DND-41 (cell line): ENCODE measurements at regions not wholly inside any gene's neighbourhood (a gene's known extent, or its start where the extent isn't known, plus 50 kb on each side); places are given as distances from the start of the nearest gene placed in this dataset.

Experiments used
- ATAC-seq: fragments of 200-7000 bp; cut with Tn5 transposase; 3 replicates; pipeline ENCODE4 v1.9.1; 2021; ENCODE audit warnings: low read depth; ENCODE audit not compliant: insufficient read depth
- DNase-seq: peaks from one replicate; pipeline ENCODE4 v3.0.0-alpha.2; 2020
- H2AFZ ChIP-seq: 2 replicates; pipeline ENCODE4 v1.6.0; 2012; ENCODE audit warnings: low read depth, low read length
- H3K27ac ChIP-seq: 2 replicates; pipeline ENCODE4 v1.5.1; 2012; ENCODE audit warnings: low read length, inconsistent platforms
- H3K27me3 ChIP-seq: fragments of 200-600 bp; sonication (generic); 2 replicates; pipeline ENCODE4 v1.6.0; 2012; ENCODE audit warnings: low read length, mild to moderate bottlenecking, inconsistent platforms; ENCODE audit not compliant: insufficient read depth, poor library complexity
- H3K36me3 ChIP-seq: 2 replicates; pipeline ENCODE4 v1.5.1; 2012; ENCODE audit warnings: low read length, inconsistent platforms; ENCODE audit not compliant: insufficient read depth
- H3K4me1 ChIP-seq: 2 replicates; pipeline ENCODE4 v1.5.1; 2012; ENCODE audit warnings: mild to moderate bottlenecking, low read length; ENCODE audit not compliant: insufficient read depth
- H3K4me2 ChIP-seq: 2 replicates; pipeline ENCODE4 v1.6.0; 2012; ENCODE audit warnings: mild to moderate bottlenecking, moderate library complexity, low read length, inconsistent platforms; ENCODE audit not compliant: insufficient read depth
- H3K4me3 ChIP-seq, 2 experiments: fragments of 200-600 bp in 1 of 2; shearing (Covaris generic) in 1 of 2; 2 replicates each; pipeline ENCODE4 v1.5.1; 2012 to 2016; ENCODE audit warnings: inconsistent platforms in 2 of 2, low read length in 2 of 2, mild to moderate bottlenecking in 2 of 2, low read depth in 1 of 2, moderate library complexity in 1 of 2
- H3K79me2 ChIP-seq: 2 replicates; pipeline ENCODE4 v1.6.0; 2012; ENCODE audit warnings: low read length, inconsistent platforms; ENCODE audit not compliant: insufficient read depth
- H3K9ac ChIP-seq: 2 replicates; pipeline ENCODE4 v1.6.0; 2012; ENCODE audit warnings: low read depth, mild to moderate bottlenecking, inconsistent platforms, low read length, moderate library complexity
- H3K9me3 ChIP-seq: 2 replicates; pipeline ENCODE4 v1.5.1; 2012; ENCODE audit warnings: low read length, moderate library complexity, mild to moderate bottlenecking, inconsistent platforms; ENCODE audit not compliant: insufficient read depth, severe bottlenecking
- H4K20me1 ChIP-seq: 2 replicates; pipeline ENCODE4 v1.6.0; 2012; ENCODE audit warnings: low read length; ENCODE audit not compliant: insufficient read depth
- EZH2 ChIP-seq: IDR thresholded peaks from 3 replicates; pipeline ENCODE4 v1.6.1; 2012; ENCODE audit warnings: borderline replicate concordance, low read depth, mild to moderate bottlenecking, moderate library complexity, low read length, inconsistent platforms; ENCODE audit not compliant: severe bottlenecking
- TF ChIP-seq, protein P1 (sequence below): IDR thresholded peaks from 2 replicates; pipeline ENCODE4 v1.5.1; 2012; ENCODE audit warnings: borderline replicate concordance, low read length, moderate library complexity, mild to moderate bottlenecking; ENCODE audit not compliant: poor library complexity, severe bottlenecking; ENCODE audit errors: extremely low read depth

DNA sequence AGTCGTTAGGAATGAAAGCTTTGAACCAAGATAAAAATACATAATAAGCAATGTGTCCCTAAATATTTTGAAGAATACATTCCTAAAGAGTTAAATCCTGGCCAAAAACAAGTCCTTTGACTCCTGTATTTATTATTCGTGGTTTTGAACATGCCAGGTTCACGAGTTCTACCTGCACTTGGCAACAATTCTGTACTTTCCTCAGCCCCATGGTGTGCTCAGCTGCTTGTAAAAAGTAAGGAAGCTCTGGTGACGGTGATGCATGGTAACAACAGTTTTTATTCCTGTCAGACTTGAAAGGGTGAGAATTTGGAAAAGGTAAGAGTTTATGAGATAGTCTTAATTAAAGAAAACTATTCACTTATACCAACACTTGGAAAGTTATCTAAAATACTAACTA lies 95.0 kb upstream of the KLF12 start:
- Histone ChIP-seq H3K4me3 (no peak overlapping the region), H3K27ac (no peak overlapping the region), H3K27me3 (no peaks in the 10 kb centered on the region), H4K20me1 (no peaks in the 10 kb centered on the region), H3K36me3 (no peaks in the 10 kb centered on the region), H2AFZ (no peak overlapping the region), H3K9ac (no peak overlapping the region), H3K4me2 (no peak overlapping the region), H3K79me2 (no peaks in the 10 kb centered on the region), H3K9me3 (peaks cover 2% of the 10 kb centered on the region), H3K4me1 (no peaks in the 10 kb centered on the region)
- ATAC-seq (no peak), DNase-seq (no peak)
- TF ChIP-seq EZH2, result no peak
- TF ChIP-seq, protein P1, sequence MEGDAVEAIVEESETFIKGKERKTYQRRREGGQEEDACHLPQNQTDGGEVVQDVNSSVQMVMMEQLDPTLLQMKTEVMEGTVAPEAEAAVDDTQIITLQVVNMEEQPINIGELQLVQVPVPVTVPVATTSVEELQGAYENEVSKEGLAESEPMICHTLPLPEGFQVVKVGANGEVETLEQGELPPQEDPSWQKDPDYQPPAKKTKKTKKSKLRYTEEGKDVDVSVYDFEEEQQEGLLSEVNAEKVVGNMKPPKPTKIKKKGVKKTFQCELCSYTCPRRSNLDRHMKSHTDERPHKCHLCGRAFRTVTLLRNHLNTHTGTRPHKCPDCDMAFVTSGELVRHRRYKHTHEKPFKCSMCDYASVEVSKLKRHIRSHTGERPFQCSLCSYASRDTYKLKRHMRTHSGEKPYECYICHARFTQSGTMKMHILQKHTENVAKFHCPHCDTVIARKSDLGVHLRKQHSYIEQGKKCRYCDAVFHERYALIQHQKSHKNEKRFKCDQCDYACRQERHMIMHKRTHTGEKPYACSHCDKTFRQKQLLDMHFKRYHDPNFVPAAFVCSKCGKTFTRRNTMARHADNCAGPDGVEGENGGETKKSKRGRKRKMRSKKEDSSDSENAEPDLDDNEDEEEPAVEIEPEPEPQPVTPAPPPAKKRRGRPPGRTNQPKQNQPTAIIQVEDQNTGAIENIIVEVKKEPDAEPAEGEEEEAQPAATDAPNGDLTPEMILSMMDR, result no peak

DNA sequence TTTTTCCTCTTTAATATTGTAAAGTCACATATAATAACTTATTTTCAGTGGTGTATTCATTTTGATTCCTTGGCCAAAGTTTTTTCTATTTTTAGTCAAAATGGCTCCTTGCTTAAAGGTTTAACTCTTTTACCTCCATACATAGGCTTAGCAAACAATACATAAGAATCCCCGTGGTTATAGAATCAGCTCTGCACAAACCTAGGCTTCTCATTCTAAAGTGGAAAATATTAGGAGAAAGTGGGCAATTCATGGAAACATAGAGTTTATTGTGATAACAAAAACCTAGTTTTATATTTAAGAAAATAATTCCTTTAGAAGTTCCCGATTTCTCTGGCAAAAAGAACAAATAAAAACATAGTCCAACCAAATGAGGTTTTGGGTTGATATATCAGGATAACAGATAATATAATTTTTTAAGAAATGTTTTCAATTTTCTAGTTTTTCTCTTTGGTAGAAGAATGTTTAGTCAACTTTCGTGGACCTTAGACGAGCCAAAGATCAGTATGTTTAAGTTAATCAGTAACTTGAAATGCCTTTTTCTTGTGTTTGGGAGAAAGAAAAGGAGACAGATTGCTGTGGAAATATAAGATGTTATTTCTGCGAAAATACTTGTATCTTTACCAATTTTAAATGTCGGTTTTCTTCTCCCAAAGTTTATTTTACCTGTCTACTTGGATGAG lies 93.4 kb upstream of the KLF12 start:
- Histone ChIP-seq H3K4me2 (no peak overlapping the region), H3K4me1 (no peaks in the 10 kb centered on the region), H3K79me2 (no peaks in the 10 kb centered on the region), H3K27ac (no peak overlapping the region), H3K9me3 (peaks cover 2% of the 10 kb centered on the region), H4K20me1 (no peaks in the 10 kb centered on the region), H3K36me3 (no peaks in the 10 kb centered on the region), H3K27me3 (no peaks in the 10 kb centered on the region), H3K4me3 (no peak overlapping the region), H2AFZ (no peak overlapping the region), H3K9ac (no peak overlapping the region)
- no peak for TF ChIP-seq EZH2
- TF ChIP-seq, protein P1, result no peak
- ATAC-seq (no peak), DNase-seq (no peak)

DNA sequence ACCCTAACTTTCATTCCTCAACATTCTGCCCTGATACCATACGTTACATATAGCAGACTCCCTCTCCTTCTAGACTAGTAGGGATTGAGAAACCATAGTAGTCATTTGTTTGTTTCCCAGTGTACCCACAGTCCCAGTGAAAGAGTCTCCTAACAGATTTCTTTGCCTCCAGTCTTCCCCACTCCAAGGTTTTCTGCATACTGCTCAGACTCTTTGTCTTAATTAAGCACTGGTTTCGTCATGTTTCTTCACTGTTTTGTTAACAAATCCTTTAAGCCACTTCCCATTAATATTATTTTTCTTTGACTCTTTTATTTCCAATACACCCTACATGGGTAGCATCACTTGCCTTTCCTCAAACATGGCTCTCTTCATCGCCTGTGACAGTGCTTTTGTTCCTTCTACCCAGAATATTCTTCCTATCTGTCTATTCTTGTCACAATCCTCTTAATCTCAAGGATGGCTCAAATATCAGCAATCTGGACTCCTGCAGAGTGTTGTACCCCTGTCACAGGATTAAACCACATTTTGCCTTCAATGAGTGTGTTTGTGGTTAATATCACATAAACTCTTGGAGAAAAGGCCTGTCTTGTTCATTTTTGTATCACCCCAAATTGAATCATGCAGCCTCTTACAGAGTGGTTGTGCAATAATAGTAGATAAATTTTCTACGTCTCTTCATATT lies 92.7 kb upstream of the KLF12 start:
- Histone ChIP-seq H3K4me1 (no peaks in the 10 kb centered on the region), H3K79me2 (no peaks in the 10 kb centered on the region), H3K27ac (no peak overlapping the region), H3K4me2 (no peak overlapping the region), H3K9me3 (peaks cover 2% of the 10 kb centered on the region), H3K9ac (no peak overlapping the region), H4K20me1 (no peaks in the 10 kb centered on the region), H3K4me3 (no peak overlapping the region), H3K27me3 (no peaks in the 10 kb centered on the region), H3K36me3 (no peaks in the 10 kb centered on the region), H2AFZ (no peak overlapping the region)
- ATAC-seq (no peak), DNase-seq (no peak)
- TF ChIP-seq, protein P1, result no peak
- no peak for TF ChIP-seq EZH2
